ENCODE measurements at regions not wholly inside any gene's neighbourhood (a gene's known extent, or its start where the extent isn't known, plus 50 kb on each side); places are given as distances from the start of the nearest gene placed in this dataset.

GRCh38 chr7:98520356-98520951 lies 96.6 kb upstream of the NPTX2 start:
- H3K9me3 ChIP-seq (ENCODE audit: control insufficient read depth, low read length), result no peaks in the 10 kb centered on the region
- no peaks in the 10 kb centered on the region for H3K27me3 ChIP-seq (replicated peaks; ENCODE audit: control insufficient read depth, insufficient read depth, low read length, poor library complexity, severe bottlenecking)
- H3K27ac ChIP-seq (ENCODE audit: insufficient read depth, low read length, poor library complexity, severe bottlenecking), result no peak overlapping the region
- no peaks in the 10 kb centered on the region for H3K36me3 ChIP-seq (ENCODE audit: control insufficient read depth, insufficient read depth, low read length)
- H3K4me1 ChIP-seq (ENCODE audit: control insufficient read depth, insufficient read depth, low read length, poor library complexity, severe bottlenecking), result no peaks in the 10 kb centered on the region
- H3K4me3 ChIP-seq (ENCODE audit: insufficient read depth, low read depth, low read length, poor library complexity, severe bottlenecking), result no peak overlapping the region
- DNase-seq, result no peak

GRCh38 chr7:98518159-98518947 lies 98.7 kb upstream of the NPTX2 start:
- Histone ChIP-seq H3K4me3 (ENCODE audit: insufficient read depth, low read depth, low read length, poor library complexity, severe bottlenecking) (no peak overlapping the region), H3K9me3 (ENCODE audit: control insufficient read depth, low read length) (no peaks in the 10 kb centered on the region), H3K27me3 (replicated peaks; ENCODE audit: control insufficient read depth, insufficient read depth, low read length, poor library complexity, severe bottlenecking) (no peaks in the 10 kb centered on the region), H3K36me3 (ENCODE audit: control insufficient read depth, insufficient read depth, low read length) (no peaks in the 10 kb centered on the region), H3K27ac (ENCODE audit: insufficient read depth, low read length, poor library complexity, severe bottlenecking) (no peak overlapping the region), H3K4me1 (ENCODE audit: control insufficient read depth, insufficient read depth, low read length, poor library complexity, severe bottlenecking) (no peaks in the 10 kb centered on the region)
- DNase-seq, result no peak

- Histone ChIP-seq H3K27me3 (replicated peaks; ENCODE audit: control insufficient read depth, insufficient read depth, low read length, poor library complexity, severe bottlenecking) (no peaks in the 10 kb centered on the region), H3K9me3 (ENCODE audit: control insufficient read depth, low read length) (no peaks in the 10 kb centered on the region), H3K27ac (ENCODE audit: insufficient read depth, low read length, poor library complexity, severe bottlenecking) (no peak overlapping the region), H3K36me3 (ENCODE audit: control insufficient read depth, insufficient read depth, low read length) (no peaks in the 10 kb centered on the region), H3K4me3 (ENCODE audit: insufficient read depth, low read depth, low read length, poor library complexity, severe bottlenecking) (no peak overlapping the region), H3K4me1 (ENCODE audit: control insufficient read depth, insufficient read depth, low read length, poor library complexity, severe bottlenecking) (no peaks in the 10 kb centered on the region)
- no peak for DNase-seq
Observed at GRCh38 chr7:98515201-98515600, 101.9 kb upstream of the NPTX2 start.

- no peaks in the 10 kb centered on the region for H3K4me1 ChIP-seq (ENCODE audit: control insufficient read depth, insufficient read depth, low read length, poor library complexity, severe bottlenecking)
- no peaks in the 10 kb centered on the region for H3K27me3 ChIP-seq (replicated peaks; ENCODE audit: control insufficient read depth, insufficient read depth, low read length, poor library complexity, severe bottlenecking)
- H3K36me3 ChIP-seq (ENCODE audit: control insufficient read depth, insufficient read depth, low read length), result no peaks in the 10 kb centered on the region
- no peak overlapping the region for H3K27ac ChIP-seq (ENCODE audit: insufficient read depth, low read length, poor library complexity, severe bottlenecking)
- no peak for DNase-seq
- H3K9me3 ChIP-seq (ENCODE audit: control insufficient read depth, low read length), result no peaks in the 10 kb centered on the region
- no peak overlapping the region for H3K4me3 ChIP-seq (ENCODE audit: insufficient read depth, low read depth, low read length, poor library complexity, severe bottlenecking)
Observed at GRCh38 chr7:98514211-98515031, 102.7 kb upstream of the NPTX2 start.

GRCh38 chr7:98511175-98511574 lies 105.9 kb upstream of the NPTX2 start:
- Histone ChIP-seq H3K36me3 (ENCODE audit: control insufficient read depth, insufficient read depth, low read length) (no peaks in the 10 kb centered on the region), H3K27me3 (replicated peaks; ENCODE audit: control insufficient read depth, insufficient read depth, low read length, poor library complexity, severe bottlenecking) (no peaks in the 10 kb centered on the region), H3K27ac (ENCODE audit: insufficient read depth, low read length, poor library complexity, severe bottlenecking) (no peak overlapping the region), H3K4me1 (ENCODE audit: control insufficient read depth, insufficient read depth, low read length, poor library complexity, severe bottlenecking) (no peaks in the 10 kb centered on the region), H3K4me3 (ENCODE audit: insufficient read depth, low read depth, low read length, poor library complexity, severe bottlenecking) (no peak overlapping the region), H3K9me3 (ENCODE audit: control insufficient read depth, low read length) (no peaks in the 10 kb centered on the region)
- DNase-seq, result no peak

- Histone ChIP-seq H3K27me3 (replicated peaks; ENCODE audit: control insufficient read depth, insufficient read depth, low read length, poor library complexity, severe bottlenecking) (no peaks in the 10 kb centered on the region), H3K4me3 (ENCODE audit: insufficient read depth, low read depth, low read length, poor library complexity, severe bottlenecking) (no peak overlapping the region), H3K4me1 (ENCODE audit: control insufficient read depth, insufficient read depth, low read length, poor library complexity, severe bottlenecking) (no peaks in the 10 kb centered on the region), H3K9me3 (ENCODE audit: control insufficient read depth, low read length) (no peaks in the 10 kb centered on the region), H3K27ac (ENCODE audit: insufficient read depth, low read length, poor library complexity, severe bottlenecking) (no peak overlapping the region), H3K36me3 (ENCODE audit: control insufficient read depth, insufficient read depth, low read length) (no peaks in the 10 kb centered on the region)
- DNase-seq, result no peak
Observed at GRCh38 chr7:98509836-98510235, 107.2 kb upstream of the NPTX2 start.

GRCh38 chr7:98506471-98506870 lies 105.6 kb upstream of the BAIAP2L1 start:
- DNase-seq, result no peak
- H3K9me3 ChIP-seq (ENCODE audit: control insufficient read depth, low read length), result no peaks in the 10 kb centered on the region
- no peaks in the 10 kb centered on the region for H3K4me1 ChIP-seq (ENCODE audit: control insufficient read depth, insufficient read depth, low read length, poor library complexity, severe bottlenecking)
- no peak overlapping the region for H3K27ac ChIP-seq (ENCODE audit: insufficient read depth, low read length, poor library complexity, severe bottlenecking)
- H3K27me3 ChIP-seq (replicated peaks; ENCODE audit: control insufficient read depth, insufficient read depth, low read length, poor library complexity, severe bottlenecking), result no peaks in the 10 kb centered on the region
- no peak overlapping the region for H3K4me3 ChIP-seq (ENCODE audit: insufficient read depth, low read depth, low read length, poor library complexity, severe bottlenecking)
- H3K36me3 ChIP-seq (ENCODE audit: control insufficient read depth, insufficient read depth, low read length), result no peaks in the 10 kb centered on the region

- Histone ChIP-seq H3K9me3 (ENCODE audit: control insufficient read depth, low read length) (no peaks in the 10 kb centered on the region), H3K36me3 (ENCODE audit: control insufficient read depth, insufficient read depth, low read length) (no peaks in the 10 kb centered on the region), H3K4me1 (ENCODE audit: control insufficient read depth, insufficient read depth, low read length, poor library complexity, severe bottlenecking) (no peaks in the 10 kb centered on the region)
Observed at GRCh38 chr7:98500764-98501163, 99.9 kb upstream of the BAIAP2L1 start.

GRCh38 chr7:98496618-98497017 lies 95.7 kb upstream of the BAIAP2L1 start:
- no peak overlapping the region for H3K4me3 ChIP-seq (ENCODE audit: insufficient read depth, low read depth, low read length, poor library complexity, severe bottlenecking)
- no peaks in the 10 kb centered on the region for H3K4me1 ChIP-seq (ENCODE audit: control insufficient read depth, insufficient read depth, low read length, poor library complexity, severe bottlenecking)
- H3K27me3 ChIP-seq (replicated peaks; ENCODE audit: control insufficient read depth, insufficient read depth, low read length, poor library complexity, severe bottlenecking), result no peaks in the 10 kb centered on the region
- no peaks in the 10 kb centered on the region for H3K9me3 ChIP-seq (ENCODE audit: control insufficient read depth, low read length)
- DNase-seq, result no peak
- no peak overlapping the region for H3K27ac ChIP-seq (ENCODE audit: insufficient read depth, low read length, poor library complexity, severe bottlenecking)
- H3K36me3 ChIP-seq (ENCODE audit: control insufficient read depth, insufficient read depth, low read length), result no peaks in the 10 kb centered on the region

More at GRCh38 chr7:98500764-98501163, 99.9 kb upstream of the BAIAP2L1 start:
- no peaks in the 10 kb centered on the region for H3K27me3 ChIP-seq (replicated peaks; ENCODE audit: control insufficient read depth, insufficient read depth, low read length, poor library complexity, severe bottlenecking)
- no peak overlapping the region for H3K27ac ChIP-seq (ENCODE audit: insufficient read depth, low read length, poor library complexity, severe bottlenecking)
- no peak for DNase-seq
- no peak overlapping the region for H3K4me3 ChIP-seq (ENCODE audit: insufficient read depth, low read depth, low read length, poor library complexity, severe bottlenecking)
